ENCODE measurements at regions not wholly inside any gene's neighbourhood (a gene's known extent, or its start where the extent isn't known, plus 50 kb on each side); places are given as distances from the start of the nearest gene placed in this dataset.
"Not testable (repeated sequence)": the region's sequence is repeated elsewhere in the genome, so short reads cannot be mapped to it uniquely, and the experiment has no call there.

DNA sequence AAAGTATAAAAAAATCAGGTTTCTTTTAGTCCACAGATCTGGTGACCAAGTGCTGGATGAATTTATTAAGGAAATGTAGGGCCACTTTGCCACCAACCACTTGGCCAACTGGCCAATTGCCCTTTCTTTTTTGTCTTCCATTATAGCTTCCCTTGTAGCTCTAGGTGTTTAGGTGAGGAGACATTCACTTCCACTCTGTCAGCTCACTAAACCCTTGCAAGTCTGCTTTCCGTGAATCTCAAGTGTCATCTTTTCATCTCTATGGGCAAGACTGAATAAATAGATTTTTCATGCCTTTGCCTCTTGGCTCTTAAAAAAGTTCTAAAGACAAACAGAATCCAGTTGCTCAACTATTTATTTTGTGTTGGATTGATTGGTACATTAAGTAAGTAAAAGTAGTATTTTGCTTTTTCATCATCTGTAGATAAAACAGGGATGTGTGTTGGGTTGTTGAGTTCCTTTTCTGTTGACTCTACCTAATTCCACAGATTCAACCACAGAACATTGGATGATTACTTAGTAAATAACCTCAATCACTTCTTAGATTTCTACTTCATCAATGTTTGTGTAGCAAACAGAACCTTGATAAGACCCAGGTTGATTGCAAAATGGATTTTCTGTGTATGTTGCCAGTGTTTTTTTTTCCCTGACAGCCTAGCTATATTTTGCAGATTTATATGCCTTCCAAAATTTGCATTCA, 68.1 kb upstream of the GRXCR1 start:
- no peak for DNase-seq

DNA sequence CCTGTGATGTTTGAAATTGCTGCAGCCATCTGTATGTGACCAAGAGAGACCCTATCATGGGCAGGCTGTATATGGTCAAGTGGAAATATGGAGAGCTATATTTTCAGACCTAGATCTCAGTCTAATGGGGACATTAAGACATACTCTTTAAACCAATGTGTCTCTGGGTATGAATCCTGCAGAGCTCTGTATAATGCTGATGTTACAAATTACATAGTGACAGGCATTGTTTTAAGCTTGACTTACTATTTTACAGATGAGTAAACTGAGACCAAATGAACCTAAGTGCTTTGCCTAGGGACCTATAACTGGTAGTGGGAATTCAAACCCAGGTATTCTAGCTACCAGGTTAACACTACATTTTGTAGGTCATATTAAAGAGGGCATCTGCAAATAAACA, 71.3 kb upstream of the GRXCR1 start:
- DNase-seq, result no peak

DNA sequence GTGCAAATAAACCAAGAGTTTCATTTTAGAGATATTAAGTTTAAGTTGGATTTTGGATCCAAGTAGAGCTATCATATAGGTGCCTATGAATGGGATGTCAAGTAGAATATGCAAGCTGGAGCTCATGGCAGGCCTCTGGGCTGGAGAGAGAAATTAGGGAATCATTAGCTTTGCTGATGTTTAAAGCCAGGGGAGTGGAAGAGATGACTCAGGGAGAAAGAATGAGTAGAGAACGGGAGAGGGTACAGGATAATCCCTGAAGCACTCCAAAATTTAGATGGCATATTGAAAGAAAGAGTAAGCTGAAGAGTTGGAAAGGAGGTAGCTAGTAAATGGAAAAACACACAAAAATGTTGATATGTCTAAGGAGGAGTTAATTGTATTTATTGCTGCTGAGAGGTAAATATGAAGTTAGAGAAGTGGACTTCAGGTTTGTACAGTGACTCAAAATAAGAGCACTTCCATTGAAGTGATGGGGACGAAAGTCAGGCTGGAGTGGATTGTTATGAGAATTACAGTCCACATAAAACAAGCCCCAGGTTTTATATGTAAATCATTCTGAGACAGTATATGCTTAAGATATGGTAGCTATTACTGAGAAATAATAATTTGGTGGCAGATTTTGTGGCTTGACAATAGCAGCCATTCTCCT, 72.5 kb upstream of the GRXCR1 start:
- no peak for DNase-seq

GRCh38 chr4:42817913-42818312, 74.6 kb upstream of the GRXCR1 start:
- DNase-seq, result no peak

DNA sequence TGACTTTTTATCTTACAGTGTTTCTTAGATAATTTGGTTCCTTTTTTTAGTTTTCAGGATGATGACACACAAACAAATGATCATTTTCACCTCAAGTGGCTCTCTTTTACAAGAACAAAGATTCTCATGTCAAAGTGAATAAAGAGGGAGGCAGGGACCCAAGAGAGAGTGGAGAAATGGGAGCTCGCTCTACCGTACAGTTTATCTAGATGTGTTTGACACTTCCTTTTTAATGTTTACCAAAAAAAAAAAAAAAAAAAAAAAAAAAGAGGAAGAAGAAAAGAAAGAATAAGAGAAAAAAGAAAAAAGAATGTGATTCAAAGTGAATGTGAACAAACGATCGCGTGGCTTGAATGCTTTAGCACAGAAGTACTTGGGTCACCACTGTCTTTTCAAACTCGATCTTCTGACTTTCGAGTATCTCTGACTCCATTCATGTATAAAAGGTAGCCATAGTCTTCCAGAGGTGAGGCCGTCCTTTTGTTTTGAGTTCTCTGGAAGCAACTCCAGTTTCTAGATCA, 75.6 kb upstream of the GRXCR1 start:
- no peak for DNase-seq

- DNase-seq, result no peak
These were observed 76.2 kb upstream of the GRXCR1 start for GRCh38 chr4:42816189-42816879.

- DNase-seq, result no peak
These were observed 83.0 kb upstream of the GRXCR1 start for GRCh38 chr4:42809419-42810084.

GRCh38 chr4:42806303-42806835, 86.1 kb upstream of the GRXCR1 start:
- no peak for DNase-seq

DNA sequence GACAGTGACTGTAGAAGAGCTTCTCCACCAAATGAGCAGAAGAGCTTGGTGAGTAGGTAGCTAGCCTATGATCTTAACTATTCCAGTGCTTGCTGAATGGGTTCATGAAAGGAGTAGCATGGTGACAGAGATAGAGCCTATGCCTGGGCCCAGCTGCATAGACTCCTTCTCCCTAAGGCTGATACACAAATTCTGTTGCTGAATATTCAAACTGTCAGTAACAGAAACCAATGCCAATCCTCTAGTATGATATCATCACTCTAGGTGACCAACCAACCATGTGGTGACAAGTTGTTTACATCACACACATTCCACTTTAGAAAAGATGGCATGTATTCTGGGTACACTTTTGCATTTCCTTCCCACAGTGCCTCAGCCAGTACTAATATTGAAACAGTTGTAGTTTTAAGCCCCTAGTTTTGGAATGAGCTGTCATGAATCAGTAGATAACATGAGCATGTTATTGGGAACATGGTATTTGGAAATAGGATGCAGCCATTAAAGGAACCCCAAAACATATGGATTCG, 103.4 kb upstream of the GRXCR1 start:
- no peak for DNase-seq

DNA sequence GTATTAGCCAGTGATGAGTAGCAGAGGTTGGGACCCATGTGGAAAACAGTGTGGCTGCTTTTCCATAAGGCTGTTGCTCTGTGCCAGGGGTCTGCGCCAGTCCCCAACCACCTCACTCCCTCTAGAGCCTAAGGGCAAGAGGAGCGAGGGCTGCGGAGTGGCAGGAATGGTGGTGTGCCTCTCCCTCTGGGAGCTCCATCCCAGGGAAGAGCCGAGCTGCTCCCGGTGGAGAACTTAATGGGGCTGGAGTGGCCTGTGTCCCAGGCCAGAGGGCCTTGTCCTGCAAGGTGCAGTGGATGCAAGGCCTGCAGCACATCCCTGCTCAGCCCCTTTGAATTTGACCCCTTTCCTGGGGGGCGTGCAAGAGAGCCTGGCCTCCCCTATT, 105.4 kb upstream of the GRXCR1 start:
- DNase-seq, result no peak

DNA sequence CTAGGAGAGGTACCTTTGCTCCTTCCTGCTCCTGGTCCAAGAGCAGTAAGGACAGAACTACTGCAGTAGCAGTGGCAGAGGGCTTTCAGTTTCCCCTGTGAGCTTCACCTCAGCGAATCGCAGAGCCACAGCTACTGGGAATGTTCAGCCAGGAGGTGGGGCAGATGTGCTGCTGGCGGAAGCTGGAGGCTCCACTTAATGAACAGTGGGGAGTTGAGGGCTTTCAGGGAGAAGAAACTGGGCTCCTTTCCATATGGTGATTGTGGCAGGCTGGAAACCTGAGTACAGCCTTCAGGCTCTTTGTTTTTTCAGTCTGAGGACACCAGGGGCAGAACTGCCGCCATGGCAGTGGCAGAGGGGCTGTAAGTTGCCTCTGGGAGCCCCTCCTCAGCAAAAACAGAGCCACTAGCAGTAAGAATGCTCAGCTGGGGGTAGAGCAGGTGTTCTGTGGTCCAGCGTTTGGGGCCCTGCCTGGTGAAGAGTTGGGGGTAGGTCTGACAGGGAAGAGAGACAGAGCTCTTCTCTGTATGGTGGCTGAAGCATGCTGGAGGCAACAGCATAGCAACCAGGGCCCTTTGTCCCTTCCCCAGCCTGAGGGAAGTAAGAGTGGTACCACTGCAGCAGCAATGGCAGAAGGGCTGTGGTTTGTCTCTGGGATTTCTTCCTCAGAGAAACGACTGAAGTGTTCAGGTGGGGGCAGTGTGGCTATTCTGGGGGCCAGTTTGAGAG, 106.0 kb upstream of the GRXCR1 start:
- DNase-seq, result no peak

DNA sequence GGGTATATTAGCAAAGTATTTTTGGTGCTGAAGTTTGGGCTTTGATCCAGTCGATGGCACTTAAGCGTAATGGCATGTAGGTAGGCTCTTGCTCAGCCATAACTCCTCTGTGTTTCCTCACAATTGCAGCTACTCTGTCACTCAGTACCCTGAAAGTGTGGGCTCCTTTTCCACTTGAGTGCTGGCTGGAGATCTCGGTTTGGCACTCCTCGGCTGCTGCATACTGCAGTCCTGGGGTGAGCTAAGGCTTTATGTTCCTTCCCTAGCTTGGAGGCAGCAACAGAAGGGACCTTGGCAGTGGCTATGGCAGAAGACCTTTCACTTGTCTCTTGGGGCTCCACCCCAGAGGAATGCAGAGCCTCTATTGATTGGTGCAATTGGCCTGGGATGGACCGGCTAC, 106.7 kb upstream of the GRXCR1 start:
- DNase-seq, result no peak

- no peak for DNase-seq
These were observed 111.2 kb upstream of the GRXCR1 start for GRCh38 chr4:42781315-42781714.

DNA sequence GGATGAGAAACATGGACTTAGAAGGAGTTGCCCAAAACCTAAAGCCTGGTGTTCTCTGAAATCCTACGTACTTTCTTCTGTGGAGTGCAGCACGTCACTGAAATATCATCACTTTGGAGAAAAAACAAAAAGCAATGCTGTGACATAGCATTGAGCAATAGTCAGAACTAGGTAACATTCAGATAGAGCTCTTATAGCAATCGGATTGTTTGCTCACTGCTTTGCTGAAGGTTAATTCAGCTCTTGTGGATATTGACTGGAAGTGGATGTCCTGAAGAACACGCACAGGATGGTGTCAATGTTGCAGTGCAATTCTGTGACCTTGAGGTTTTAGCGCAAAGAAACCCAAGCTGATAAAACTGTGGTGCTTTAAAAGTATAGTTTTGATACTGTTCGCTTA, 114.2 kb upstream of the GRXCR1 start:
- DNase-seq, result no peak

DNA sequence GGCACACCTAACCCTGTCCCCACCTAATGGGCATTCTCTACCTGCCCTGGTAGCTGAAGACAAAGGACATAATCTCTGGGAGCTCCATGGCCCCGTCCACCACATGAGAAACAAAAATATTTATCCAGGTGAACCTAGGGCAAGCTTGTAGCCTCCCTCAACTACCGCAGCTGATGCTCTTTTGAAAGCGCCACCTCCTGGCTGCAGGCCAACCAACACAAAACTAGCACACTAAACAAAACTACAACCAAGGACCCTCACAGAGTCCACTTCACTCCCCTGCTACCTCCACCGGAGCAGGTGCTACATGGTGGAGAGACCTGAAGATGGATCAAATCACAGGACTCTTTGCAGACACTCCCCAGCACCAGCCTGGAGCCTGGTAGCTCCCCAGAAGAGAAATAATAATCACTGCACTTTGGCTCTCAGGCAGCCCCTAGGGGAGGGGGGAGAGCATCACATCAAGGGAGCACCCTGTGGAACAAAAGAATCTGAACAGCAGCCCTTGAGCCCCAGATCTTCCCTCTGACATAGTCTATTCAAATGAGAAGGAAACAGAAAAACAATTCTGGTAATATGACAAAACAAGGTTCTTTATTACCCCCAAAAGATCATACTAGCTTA, 111.3 kb upstream of the ATP8A1 start:
- peak; percentile 9 to 14 for DNase-seq

- no peak for DNase-seq
These were observed 110.8 kb upstream of the ATP8A1 start for GRCh38 chr4:42767669-42768068.

DNA sequence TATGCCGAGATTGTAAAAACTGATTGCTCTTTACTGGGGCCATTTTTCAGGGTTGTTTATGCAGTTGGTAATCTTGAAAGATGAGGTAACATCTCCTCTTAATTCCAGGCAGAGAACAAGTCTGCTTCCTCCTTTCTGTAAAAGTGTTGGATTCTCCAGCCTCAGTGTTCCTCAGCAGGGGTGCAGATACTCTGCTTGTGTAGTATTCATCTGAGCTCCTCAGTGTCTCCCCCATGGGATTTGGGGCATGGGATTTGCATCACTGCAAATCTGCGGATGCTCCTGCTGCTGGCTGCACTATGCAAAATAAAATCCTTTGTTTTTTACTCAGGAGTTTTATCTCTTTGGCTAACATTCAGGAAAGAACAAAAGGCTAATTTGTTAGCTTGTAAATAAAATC, 104.9 kb upstream of the ATP8A1 start:
- no peak for DNase-seq

GRCh38 chr4:42754965-42755364, 98.1 kb upstream of the ATP8A1 start:
- not testable (repeated sequence) for DNase-seq

DNA sequence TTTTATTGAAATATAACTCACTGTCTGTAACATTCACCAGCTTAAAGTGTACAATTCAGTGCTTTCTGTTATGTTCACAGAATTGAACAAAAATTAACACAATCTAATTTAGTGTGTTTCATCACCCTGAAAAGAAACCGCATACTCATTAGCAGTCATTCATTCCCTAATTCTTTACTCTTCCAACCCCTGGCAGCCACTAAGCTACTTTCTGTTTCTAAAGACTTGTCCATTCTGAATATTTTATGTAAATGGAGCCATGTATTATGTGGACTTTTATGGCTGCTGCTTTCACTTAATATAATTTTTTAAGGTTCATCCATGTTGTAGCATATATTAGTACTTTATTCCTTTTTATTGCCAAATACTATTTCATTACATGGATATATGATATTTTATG, 94.7 kb upstream of the ATP8A1 start:
- DNase-seq, result no peak

DNA sequence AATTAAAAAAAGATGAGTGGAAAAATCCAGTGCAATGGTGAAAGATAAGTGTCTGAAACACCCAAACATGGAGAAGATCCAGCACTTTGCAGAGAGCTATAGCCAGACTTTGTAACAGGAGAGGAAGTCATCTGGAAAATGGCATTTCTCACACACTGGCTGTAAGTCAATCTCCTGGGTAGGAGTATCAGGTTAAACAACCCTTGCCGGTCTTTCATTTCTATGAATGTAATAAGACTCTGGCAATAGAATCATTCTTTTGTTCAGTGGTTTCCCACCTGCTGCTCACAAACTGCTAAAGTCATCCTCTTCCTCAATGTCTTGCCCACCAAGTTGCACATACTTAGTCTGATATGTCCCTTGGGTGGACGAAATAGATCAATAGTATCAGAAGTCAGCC, 94.0 kb upstream of the ATP8A1 start:
- no peak for DNase-seq

DNA sequence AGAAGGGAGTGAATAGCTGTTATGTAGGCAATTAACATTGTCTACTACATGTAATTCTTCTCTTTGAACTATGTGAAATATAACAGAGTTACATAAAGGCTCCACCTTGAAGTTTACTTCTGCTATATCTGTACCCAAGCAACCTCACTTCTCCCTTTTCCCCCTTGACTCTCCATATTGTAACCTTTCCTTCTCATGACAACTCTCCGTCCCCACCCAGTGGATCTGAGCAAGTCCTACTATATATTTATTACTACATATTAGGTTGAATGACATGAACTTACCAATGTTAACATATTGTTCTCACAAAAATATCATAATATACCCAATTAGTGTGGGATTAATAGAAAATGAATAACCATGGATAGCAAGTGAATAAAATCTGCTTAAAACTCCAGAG, 93.2 kb upstream of the ATP8A1 start:
- peak in 1 of 2 experiments; percentile 6 for DNase-seq

DNA sequence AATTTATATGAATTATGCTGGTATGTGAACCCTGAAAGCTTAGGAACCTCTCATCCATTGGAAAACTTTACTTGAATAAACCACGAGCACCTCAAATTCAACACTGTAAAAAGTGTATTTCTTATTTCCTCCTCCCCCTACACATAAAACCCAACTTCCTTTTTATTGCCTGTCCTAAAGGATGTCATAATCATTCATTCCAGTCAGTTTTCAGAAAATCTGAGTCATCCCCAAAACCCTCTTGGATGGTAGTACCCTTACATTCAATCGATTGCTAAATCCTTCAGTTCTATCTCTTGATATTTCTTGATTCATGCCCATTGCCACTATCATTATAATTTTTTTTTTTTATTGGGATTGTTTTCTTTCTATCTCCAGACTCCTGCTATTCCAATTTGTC, 91.1 kb upstream of the ATP8A1 start:
- DNase-seq, result no peak
